Hematopoietic multipotent progenitor cell treated with erythropoietin and hydrocortisone succinate and interleukin-3 and kit ligand, for 8 days (in vitro differentiated cells): ENCODE measurements at regions not wholly inside any gene's neighbourhood (a gene's known extent, or its start where the extent isn't known, plus 50 kb on each side); places are given as distances from the start of the nearest gene placed in this dataset.

ENCODE experiments used
- DNase-seq: peaks from one replicate; pipeline ENCODE4 v3.0.0-alpha.2; 2015

DNA sequence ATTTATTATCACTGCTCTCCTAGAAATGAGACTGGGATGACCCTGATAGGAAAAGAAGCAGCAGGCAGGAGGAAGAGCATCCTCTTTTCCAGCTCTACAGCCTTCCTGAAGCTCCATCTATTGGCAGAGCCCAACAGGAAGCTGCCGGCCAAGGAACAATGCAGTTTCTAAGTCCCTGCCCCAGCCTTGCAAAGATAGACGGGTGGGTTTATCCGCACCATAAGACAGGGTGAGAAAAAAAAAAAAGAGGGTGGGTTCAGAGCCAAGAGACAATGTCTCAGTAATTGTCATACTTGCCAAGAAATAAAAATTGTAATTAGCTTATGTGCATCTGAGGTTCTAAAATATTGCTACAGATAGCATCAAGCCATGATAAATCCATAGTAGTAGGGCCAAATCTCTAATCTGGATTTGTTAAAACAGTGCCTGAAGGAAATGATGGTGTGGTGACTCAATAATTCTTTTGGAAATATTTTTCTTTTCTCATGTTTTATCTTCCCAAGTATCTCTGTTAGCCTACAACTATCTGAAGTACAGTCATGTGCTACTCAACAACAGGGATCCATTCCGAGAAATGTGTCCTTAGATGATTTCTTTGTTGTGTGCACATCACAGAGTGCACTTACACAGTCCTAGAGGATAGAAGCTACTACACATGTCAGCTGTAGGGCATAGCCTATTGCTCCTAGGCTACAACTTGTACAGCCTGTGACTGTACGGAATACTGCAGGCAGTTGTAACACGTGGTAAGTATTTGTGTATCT, 242.9 kb upstream of the CXCL12 start:
- DNase-seq = no peak

DNA sequence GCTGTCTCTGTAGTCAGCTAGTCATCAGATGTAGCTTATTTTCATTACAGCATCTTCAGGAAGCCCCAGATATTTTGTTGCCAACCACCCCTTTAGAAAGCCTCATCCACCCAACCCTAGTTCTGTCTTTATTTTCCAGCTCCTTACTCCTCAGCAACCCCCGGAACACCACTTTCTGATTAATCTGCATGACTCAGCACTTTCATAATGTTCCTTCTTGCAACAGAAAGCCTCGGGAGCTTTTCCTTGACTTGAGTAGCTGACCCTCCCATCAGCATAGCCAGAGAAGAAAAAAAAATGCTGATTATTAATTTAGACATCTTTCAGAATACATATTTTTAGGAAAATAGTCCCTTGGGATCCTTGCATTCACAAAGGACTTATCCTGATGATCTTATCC, 244.0 kb upstream of the CXCL12 start:
- no peak for DNase-seq

DNA sequence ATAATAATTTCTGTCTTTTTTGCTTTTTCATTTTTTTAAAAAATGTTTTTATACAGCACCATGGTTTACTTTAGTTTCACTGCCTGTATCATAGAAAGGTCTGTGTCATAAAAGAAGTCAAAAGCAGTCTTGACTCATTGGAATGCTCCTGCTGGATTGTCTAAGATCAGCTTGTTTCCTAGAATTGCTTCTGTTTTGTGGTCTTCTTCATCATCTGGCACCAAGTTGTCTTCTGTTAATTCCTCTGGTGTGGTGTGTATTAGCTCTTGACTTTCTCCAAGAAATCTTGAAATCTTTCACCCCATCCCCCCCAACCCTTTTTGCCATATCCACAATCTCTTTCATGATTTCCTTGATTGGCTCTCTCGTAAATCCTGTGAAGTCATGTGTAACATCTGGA, 250.3 kb upstream of the CXCL12 start:
- DNase-seq = no peak

DNA sequence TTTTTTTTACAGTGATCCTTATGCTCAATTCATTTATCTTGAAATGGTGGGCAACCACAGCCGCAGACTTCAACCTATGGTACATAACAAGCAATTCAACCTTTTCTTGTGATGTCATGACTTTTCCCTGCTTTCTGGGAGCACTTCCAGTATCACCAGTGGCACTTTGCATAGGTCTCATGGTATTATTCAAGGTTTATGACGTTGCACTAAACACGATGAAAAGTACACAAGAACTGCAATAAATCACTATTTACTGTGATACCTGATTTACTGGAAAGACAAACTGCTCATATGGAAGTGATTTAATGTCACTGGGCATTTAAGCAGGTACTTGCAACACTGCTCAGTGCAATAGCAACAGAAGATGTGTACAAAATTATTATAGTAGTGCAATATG, 251.7 kb upstream of the CXCL12 start:
- DNase-seq = no peak

DNA sequence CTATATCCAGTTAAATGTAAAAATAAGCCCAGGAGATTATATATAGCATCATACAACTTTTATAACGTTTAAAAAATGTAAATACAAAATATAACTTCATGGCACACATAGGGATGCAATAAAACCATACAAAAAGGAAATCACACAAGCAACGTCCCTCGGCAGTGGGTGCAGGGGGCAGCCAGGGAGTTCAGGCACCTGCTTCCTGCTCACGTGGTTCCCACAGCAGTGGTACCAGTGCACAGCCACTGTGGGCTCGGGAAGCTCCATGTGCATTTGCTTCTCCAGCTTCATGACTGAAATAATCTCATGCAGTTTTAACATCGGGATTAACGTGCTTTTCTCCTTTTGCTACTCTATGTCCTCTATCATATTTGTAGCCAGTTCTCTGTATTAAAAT, 255.5 kb upstream of the CXCL12 start:
- no peak for DNase-seq

DNA sequence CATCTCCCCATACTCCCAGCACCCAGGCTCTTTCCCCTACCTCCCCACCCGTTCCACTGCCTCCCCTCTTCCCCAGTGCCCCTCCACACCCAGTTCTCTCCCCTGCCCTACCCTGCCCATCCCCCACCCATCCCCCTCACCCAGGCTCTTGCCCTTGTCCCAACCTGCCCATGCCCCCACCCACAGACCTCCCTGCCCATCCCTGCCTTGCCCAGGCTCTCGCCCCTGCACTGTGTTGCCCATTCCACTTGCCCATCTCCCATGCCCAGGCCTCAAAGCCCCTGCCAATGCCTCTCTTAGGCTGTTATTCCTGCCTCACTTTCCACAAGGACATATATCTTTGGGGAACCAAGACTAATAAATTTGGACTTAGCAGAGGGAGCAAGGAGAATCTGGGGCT, 262.6 kb upstream of the CXCL12 start:
- no peak for DNase-seq

DNA sequence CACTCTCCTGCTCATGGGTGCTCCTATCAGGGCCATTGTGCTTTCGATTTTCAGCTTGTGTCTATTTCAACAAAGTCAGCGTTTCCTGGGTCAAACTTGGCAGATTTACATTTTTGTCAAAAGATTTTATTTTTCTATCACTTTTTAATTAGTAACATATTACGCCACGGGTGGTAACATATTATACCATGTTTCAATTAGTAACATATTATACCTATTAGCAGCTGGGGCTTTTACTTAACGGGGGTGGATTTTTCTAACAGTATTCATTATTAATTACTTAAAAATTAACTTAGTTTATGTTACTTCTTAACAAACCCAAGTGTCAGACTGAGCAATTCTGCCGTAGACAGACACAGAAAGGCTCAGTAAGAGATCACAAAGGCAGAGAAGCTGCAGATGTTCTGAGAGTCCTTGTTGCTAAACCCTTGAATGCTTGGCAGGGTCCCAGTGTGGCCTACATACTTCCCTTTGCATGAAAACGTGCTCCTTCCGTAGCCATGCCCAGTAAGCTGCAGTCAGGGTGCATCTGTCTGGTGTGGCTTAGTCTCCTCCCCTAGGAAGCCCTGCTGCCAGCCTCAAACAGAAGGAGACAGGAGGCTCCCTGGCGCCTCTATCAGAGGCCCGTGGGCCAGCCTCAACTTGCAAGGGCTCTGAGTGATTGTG, 263.1 kb upstream of the CXCL12 start:
- DNase-seq = no peak

DNA sequence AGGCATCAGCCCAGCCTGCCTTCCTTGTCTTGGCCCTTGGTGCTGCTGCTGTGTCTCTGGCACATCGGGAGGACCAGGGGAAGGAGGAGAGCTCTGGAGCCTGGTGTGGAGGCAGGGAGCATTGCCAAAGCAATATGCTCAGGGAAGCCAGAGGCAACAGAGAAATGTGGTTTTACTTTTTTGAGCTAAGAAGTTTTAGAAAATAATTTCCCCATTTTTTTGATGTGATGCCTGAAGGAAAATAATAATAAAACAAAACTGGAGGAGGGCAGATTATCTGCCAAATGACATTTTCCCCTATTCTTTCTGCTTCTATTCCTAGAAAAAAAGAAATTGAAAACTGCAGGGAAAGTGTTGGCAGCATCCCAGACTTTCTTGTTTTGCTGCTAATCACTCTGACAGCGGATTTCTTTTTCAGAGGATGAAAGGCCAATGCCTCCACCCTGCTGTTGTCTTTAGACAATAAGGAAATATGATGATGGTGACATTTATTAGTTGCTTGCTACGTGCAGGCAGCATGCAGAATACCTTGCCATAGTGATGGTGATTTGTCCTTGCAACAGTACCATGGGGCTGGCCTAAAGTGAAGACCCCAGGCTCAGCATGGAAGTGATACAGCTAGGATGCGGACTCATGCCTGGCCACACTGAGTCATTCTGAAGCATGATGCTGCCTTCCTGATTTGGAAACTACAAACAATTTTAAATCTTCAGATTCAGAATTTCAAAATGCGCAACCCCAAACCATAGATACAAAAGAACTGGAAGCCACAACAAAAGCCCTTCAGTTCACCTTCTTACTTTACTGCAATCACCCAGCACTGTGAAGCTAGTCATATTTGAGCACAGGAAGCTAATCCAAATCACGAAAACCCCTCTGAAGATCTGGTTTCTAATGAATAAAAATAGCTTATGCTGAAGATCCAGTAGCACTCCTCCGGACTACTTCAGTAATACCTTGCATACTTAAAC, 260.2 kb upstream of the TMEM72 start:
- DNase-seq = no peak

DNA sequence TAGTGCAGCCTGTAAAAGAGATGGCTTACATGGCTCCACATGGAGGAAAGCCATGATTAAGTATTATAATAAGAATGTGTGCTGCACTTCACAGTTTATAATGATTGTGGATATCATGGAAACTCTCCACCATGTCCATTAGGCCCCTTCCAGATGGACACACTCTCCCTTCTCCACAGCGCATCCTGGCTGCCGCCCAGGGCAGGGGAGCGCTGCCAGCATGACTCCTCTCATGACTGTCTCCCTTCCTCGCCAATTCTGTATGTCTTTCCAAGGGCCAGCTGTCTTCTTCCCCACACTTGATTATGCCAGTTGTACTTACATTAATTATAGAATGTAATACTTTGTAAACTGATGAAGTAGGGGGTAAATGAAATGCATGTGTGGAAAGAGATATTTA, 259.3 kb upstream of the TMEM72 start:
- DNase-seq = no peak

DNA sequence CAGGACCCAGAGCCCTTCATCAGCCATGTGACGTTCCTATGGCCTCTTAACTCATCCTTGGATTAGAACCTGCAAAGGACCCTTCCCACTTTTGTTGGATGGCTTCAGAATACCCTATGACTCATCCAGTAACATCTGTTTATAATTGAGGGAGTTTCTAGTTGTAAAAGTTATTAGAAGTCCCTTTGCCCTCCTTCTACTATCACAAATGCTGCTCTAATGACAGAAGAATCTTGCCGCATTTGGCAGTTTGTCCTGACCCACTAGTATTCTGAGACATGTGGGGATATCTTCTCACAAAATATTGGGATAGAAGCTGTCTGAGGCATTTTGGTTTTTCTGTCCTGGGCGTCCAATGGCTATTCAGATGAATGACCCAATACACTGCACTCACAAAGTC, 251.8 kb upstream of the TMEM72 start:
- DNase-seq = no peak

DNA sequence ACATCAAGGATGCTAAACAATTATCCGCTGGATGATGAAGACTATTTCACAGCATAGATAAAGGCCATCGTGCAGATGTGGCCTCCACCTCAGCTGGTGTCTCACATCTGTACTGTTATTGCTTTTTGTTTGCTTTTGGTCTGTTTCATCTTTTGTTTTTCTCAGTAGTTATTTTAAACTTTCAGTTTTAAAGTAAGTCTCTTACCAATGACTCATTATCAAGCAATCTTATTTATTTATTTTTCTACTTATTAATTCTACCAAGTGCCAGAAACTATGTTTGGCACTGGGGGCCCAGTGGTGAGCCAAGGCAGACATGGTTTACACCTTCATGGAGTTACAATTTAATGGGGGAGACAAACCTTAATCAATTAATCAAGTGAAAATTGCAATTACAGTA, 250.9 kb upstream of the TMEM72 start:
- no peak for DNase-seq

DNA sequence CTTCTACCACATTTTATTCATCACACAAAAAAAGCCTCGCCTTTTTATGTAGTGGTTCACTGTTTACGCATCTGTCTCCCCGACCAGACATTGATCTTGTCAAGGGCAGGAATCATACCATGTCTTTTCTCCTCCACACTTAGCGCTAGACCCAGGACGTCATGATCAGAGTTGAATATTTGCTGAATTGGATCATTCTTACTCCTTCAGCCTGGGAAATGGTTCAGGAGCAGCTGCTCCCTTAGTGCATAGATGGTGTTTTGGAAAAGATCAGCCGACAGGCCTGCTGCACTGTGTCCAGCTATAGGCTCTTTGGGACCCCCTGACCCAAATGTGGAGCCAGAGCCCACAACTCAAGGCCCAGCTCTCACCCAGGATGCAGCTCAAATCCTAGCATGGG, 249.1 kb upstream of the TMEM72 start:
- DNase-seq = no peak

DNA sequence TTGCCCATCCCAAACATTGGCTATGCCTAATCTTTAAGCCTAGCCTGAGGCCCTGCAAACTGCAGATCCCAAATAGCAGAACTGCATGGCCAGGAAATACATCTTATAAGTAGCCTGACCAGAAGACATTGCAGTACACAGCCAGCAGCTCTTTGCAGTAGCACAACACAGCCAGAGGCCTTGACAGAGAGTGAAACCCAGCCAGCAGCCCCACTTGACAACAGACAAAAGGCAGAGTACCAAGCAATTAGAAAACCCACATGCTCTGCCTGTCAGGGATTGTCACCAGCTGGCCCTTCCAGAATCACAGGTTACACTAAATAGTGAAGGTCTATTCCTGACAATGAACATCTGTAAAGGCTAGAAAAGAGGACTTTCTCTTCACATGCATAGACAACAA, 242.8 kb upstream of the TMEM72 start:
- DNase-seq = no peak

DNA sequence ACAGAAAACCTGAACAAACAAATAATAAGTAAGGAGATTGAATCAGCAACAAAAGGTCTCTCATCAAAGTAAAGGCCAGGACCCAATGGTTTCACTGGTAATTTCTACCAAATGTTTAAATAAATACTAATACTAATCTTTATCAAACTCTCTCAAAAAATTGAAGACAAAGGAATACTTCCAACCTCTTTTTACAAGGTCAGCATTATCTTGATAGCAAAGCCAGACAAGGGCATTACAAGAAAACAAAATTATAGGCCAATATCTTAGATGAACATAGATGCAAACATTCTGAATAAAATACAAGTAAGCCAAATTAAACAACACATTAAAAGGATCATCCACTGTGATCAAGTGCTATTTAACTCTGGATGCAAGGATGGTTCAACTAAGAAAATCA, 239.8 kb upstream of the TMEM72 start:
- DNase-seq = no peak

DNA sequence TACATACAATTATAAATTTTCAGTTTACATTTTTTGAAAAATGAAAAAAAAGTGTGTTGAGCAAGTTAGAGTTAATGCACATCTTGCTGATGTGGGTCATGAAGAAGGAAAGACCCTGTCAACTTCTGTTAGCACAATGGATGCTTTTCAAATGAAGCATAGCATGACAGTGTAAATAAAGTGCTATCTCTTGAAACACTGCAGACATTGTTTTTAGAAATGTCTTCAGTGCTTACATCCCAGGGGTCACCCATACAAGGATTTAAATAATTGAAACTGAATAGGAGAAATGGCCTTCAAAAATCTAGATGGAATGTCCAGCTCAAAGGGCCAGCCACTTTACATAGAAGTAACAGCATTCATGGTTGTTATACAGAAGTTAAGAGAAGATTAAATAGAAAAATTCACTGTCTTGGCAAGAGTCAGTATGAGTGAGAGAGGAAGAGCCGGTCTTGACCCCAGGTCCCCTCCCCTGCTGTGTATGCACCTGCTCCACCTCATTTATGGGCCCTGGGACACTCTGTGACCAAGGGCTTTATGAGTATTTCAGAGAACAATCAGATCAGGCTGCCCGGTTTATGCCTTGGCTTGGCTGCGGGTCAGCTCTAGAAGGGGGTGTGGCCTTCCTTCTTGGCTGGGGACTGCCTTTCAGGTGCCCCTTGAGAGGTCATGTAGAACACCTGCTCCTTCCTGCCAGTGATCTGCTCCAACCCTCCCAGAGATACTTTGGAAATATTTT, 237.7 kb upstream of the TMEM72 start:
- DNase-seq = no peak

DNA sequence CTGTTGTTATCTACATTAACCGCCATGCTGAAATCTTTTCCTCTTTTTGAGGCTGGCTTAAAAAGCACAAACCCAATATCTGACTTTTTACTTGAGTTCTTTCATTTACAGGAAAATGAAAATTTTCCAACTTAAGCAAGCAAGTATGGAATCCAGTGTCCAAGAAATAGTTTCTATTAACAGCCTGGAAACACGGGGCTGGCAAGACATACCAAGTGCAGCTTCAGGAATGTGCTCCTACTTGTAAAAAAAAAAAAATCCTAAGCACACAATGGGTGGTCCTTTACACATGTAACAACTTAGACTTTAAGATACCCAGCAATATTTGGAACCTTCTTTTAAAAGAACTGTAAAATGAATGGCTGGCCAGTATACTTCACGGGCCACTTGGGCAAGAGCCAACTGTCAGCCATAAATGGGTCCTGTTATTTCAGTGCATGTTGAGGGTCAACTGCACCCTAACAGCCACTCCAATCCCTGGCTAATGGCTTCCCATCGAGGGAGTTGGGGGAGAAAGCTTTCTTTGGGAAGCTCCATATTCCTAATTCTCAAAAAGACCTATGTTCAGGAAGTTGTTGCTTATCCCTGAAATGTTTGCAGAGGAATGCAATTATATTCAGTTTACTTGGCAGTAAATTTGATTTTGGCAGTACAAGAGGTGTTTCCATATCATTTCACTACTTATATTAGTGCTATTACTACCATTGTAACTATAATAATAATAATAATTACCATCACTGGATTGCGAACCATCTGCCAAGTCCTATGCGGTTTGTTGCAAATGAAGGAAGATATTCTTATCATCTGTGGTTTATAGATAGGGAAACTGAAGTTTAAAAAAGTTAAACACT, 236.4 kb upstream of the TMEM72 start:
- no peak for DNase-seq

DNA sequence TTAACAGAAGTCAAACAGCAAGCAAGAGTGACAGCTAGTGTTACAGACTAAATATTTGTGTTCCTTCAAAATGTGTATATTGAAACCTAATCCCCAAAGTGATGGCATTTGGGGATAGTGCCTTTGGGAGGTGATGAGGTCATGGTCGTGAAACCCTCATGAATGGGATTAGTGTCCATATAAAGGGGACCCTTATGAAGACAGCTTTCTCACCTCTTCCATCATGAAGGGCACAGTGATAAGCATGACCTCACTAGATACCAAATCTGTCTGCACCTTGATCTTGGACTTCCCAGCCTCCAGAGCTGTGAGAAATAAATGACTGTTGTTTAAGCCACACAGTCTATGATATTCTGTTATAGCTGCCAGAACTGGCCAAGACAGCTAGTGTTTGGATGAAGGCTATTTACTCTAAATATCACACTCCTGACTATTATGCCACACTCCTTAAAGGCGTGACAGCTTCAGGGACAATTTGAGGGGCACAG, 235.7 kb upstream of the TMEM72 start:
- DNase-seq = no peak

DNA sequence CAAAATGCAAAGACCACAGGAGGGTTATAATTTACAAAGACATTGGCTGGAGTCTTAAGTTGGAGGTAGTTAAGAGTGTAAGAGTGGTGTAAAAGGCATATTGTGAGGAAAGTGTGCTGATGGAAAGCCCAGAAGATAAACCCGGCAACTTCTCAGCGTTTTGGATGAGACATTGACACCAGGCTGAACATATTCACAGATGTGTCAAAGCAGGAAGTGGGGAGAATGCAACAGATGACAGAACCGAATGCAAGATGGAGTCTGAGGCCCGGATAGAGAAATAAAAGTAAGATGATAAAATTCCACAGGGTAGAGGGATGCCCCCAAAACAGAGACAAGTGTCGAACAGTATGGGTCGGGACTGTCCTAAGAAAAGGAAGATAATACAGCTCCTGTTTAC, 230.4 kb upstream of the TMEM72 start:
- no peak for DNase-seq

DNA sequence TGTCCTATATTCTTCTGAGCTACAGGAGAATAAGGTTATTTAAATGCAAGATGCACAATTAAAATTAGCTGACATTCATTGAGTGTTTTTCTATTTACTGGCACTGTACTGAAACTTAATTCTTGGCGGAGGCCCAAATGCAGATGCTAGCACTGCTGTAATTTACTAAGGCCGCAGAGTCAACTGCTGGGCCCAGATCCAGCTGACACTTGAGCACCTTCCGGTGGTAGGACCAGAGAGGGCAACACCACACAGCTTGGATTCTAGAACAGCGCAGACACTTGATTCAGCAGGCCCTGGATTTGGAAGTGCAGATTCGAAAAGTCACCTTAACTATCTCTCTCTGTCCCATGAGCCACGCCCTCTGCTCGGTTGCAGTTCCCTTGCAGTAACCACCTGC, 228.6 kb upstream of the TMEM72 start:
- DNase-seq = no peak

DNA sequence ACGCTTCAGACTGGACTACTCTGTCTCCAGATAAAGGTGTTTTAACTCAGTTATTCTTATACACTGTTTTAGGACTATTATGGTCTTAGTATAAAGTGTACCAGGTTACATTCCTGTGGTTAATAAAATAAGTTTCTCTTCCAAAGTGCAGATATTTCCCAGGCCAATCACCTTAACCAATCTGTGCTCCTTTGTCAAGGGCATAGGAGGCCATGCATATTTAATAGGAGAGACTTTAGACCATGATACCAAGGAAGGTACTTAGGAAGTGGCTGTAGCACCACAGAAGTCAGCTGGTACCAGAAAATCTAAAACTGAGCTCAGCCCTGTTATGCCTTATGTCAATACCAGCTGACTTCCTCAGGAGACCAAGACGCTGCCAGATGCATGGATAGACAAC, 226.5 kb upstream of the TMEM72 start:
- DNase-seq = no peak

DNA sequence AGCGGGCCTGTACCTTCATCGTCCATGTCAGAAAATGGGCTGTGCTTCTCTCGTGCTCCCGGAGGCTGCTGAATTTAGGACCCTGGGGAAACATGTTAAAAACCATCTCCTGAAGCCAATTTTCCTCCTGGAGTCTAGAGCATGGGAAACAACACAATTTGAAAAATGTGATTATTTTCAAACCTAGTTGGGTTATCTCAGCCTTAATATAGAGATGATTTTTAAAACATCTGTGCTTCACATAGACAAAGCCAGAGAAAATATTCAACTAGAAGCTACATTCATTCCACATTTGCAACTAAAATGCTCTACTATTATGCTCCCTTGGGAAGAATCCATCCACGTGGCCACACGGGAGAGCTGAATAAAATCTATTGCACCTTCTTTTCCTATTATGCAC, 225.9 kb upstream of the TMEM72 start:
- DNase-seq = no peak

DNA sequence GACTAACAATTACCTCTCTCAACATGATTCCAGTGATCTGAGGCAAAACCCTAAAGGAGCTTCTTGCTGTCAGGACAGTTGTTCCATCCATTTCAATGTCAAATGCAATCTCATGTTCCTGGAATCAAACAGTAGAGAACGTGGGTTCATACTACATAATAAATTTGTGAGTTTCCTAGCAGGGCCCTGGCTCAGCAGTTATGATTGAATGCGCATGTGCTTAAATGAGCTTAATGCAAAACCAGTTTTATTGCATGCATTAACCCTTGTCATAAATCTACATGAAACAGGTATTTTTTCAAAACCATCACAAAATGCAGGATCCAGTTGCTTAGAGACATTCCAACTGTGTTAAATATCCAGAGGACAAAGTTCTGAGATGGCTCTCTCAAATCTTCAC, 225.4 kb upstream of the TMEM72 start:
- no peak for DNase-seq
